K562 (cell line): ENCODE measurements at regions not wholly inside any gene's neighbourhood (a gene's known extent, or its start where the extent isn't known, plus 50 kb on each side); places are given as distances from the start of the nearest gene placed in this dataset.

Experiments
- DMBX1 ChIP-seq: fragments of 250-450 bp; sonication (Bioruptor Pico); IDR thresholded peaks from 2 replicates; pipeline ENCODE4 v1.8.0; 2022; ENCODE audit warnings: inconsistent platforms, mild to moderate bottlenecking, moderate library complexity, borderline replicate concordance
- JUND ChIP-seq, 2 experiments: IDR thresholded peaks; 2 replicates in 1 of 2; 3 replicates in 1 of 2; pipeline ENCODE4 v1.6.1; 2011; ENCODE audit warnings: borderline replicate concordance in 2 of 2, low read depth in 2 of 2, low read length in 2 of 2, improper control_type of control experiment in 1 of 2, missing biosample characterization in 1 of 2, missing genetic modification characterization in 1 of 2, missing genetic modification reagents in 1 of 2
- MAFF ChIP-seq: IDR thresholded peaks from 2 replicates; pipeline ENCODE4 v1.6.1; 2012; ENCODE audit warnings: low read length, improper control_type of control experiment
- NFYB ChIP-seq: IDR thresholded peaks from 2 replicates; pipeline ENCODE4 v1.6.1; 2011; ENCODE audit warnings: mild to moderate bottlenecking, moderate library complexity; ENCODE audit not compliant: insufficient read length; ENCODE audit errors: extremely low read depth
- PML ChIP-seq: IDR thresholded peaks from 2 replicates; pipeline ENCODE4 v1.6.1; 2012; ENCODE audit warnings: low read length, inconsistent platforms
- TBL1XR1 ChIP-seq, 2 experiments: IDR thresholded peaks; 2 replicates each; pipeline ENCODE4 v1.6.1; 2012; ENCODE audit warnings: improper control_type of control experiment in 2 of 2, low read length in 2 of 2, mild to moderate bottlenecking in 1 of 2
- ZFP30 ChIP-seq: fragments of 250-450 bp; sonication (Bioruptor Pico); IDR thresholded peaks from 2 replicates; pipeline ENCODE4 v1.8.0; 2022; ENCODE audit warnings: moderate library complexity, mild to moderate bottlenecking, inconsistent platforms, borderline replicate concordance
- TF ChIP-seq, protein P1 (sequence below), 3 experiments: IDR thresholded peaks in 2 of 3; conservative IDR thresholded peaks in 1 of 3; 2 replicates each; pipeline ENCODE4 v1.5.1; 2011 to 2012; ENCODE audit warnings: low read length in 3 of 3, mild to moderate bottlenecking in 3 of 3, control low read depth in 2 of 3, improper control_type of control experiment in 1 of 3, inconsistent platforms in 1 of 3, low read depth in 1 of 3, mixed read lengths in 1 of 3, moderate library complexity in 1 of 3; ENCODE audit not compliant: insufficient read depth in 2 of 3

DNA sequence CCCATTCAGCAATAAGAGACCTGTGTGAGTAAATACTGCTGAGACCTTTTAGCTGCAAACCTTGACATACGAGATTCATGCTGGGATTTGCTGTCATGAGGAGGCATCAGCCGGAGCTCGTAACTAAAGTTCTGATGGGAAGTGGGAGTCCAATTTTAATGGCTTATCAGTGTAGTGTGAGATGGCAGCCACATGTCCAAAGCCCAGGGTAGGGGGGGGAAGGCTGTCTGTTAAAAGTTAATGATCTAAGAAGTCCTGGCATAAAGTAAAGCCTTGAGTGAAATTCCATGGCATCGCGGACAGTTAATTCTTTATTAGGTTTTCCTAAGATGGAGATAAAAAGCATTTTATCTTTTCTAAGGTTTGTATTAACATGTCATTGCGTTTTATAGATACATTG lies 240.0 kb downstream of the AACS start:
- TF ChIP-seq, protein P1, sequence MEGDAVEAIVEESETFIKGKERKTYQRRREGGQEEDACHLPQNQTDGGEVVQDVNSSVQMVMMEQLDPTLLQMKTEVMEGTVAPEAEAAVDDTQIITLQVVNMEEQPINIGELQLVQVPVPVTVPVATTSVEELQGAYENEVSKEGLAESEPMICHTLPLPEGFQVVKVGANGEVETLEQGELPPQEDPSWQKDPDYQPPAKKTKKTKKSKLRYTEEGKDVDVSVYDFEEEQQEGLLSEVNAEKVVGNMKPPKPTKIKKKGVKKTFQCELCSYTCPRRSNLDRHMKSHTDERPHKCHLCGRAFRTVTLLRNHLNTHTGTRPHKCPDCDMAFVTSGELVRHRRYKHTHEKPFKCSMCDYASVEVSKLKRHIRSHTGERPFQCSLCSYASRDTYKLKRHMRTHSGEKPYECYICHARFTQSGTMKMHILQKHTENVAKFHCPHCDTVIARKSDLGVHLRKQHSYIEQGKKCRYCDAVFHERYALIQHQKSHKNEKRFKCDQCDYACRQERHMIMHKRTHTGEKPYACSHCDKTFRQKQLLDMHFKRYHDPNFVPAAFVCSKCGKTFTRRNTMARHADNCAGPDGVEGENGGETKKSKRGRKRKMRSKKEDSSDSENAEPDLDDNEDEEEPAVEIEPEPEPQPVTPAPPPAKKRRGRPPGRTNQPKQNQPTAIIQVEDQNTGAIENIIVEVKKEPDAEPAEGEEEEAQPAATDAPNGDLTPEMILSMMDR (IDR thresholded peaks at IDR 0.05 in 2 of 3, conservative IDR thresholded peaks at IDR 0.05 in 1 of 3; ENCODE audit: insufficient read depth in 2 of 3, low read depth in 1 of 3, low read length in 3 of 3), result no peak
- TF ChIP-seq JUND (IDR thresholded peaks at IDR 0.05; ENCODE audit: borderline replicate concordance, low read depth, low read length) (no peak), JUND (tag; IDR thresholded peaks at IDR 0.05; ENCODE audit: borderline replicate concordance, low read depth, low read length) (no peak), ZFP30 (CRISPR knock-in tag) (no peak), DMBX1 (CRISPR knock-in tag) (no peak), NFYB (no peak), MAFF (no peak), PML (no peak), TBL1XR1 (IDR thresholded peaks at IDR 0.05; ENCODE audit: low read length in 2 of 2) (no peak)
